K562 (cell line): ENCODE measurements at regions not wholly inside any gene's neighbourhood (a gene's known extent, or its start where the extent isn't known, plus 50 kb on each side); places are given as distances from the start of the nearest gene placed in this dataset.

Experiments
- ATAC-seq: fragments of 200-7000 bp; cut with Tn5 transposase; 3 replicates; pipeline ENCODE4 v1.9.1; 2020; ENCODE audit warnings: moderate library complexity
- BruUV-seq: library from RNA; stranded (reverse); fragments of 400-500 nt; replicated peaks from 2 replicates; lab custom pipeline; 2021; lab: Mats Ljungman, UMichigan
- CTCF ChIA-PET: fragments of 300-600 bp; formaldehyde crosslinking; extraction: SDS; loops from one replicate; lab custom pipeline; 2021; ENCODE audit warnings: low intra/inter-chr PET ratio; lab: Yijun Ruan, JAX
- POLR2A ChIA-PET: fragments of 300-600, 350-650 bp; sonication (Branson Sonifier 250); formaldehyde crosslinking; extraction: SDS; loops from one replicate; lab custom pipeline; 2021; ENCODE audit warnings: antibody characterized with exemption, inconsistent platforms; lab: Yijun Ruan, JAX
- DNase-seq, 4 experiments: peaks; one replicate each; pipeline versions ENCODE4 v3.0.0 to v3.0.0-alpha.2; 2011 to 2018; ENCODE audit warnings: low spot score in 3 of 4, mixed read lengths in 3 of 4; ENCODE audit errors: extremely low read depth in 1 of 4
- FAIRE-seq: peaks from 2 replicates; lab custom pipeline; 2011; peaks lifted over from hg19 to GRCh38; lab: Jason Lieb, UNC
- H2AFZ ChIP-seq: 2 replicates; pipeline ENCODE4 v1.6.0; 2011; ENCODE audit warnings: low read depth, low read length, control low read depth, inconsistent platforms
- H3K27ac ChIP-seq: fragments of 200-600 bp; 3 replicates; pipeline ENCODE4 v1.8.0; 2011; ENCODE audit warnings: low read depth, mild to moderate bottlenecking, control low read depth, inconsistent platforms, low read length, moderate library complexity, mixed read lengths; ENCODE audit errors: extremely low read depth
- H3K27me3 ChIP-seq, 2 experiments: fragments of 300-600 bp in 1 of 2; 2 replicates in 1 of 2; 3 replicates in 1 of 2; pipeline versions ENCODE4 v1.6.0 to v1.8.0; 2011; ENCODE audit warnings: inconsistent platforms in 2 of 2, low read length in 2 of 2, mild to moderate bottlenecking in 1 of 2, mixed read lengths in 1 of 2, moderate library complexity in 1 of 2; ENCODE audit not compliant: control insufficient read depth in 2 of 2, insufficient read depth in 2 of 2
- H3K36me3 ChIP-seq: fragments of 300-600 bp; 3 replicates; pipeline ENCODE4 v1.8.0; 2011; ENCODE audit warnings: mild to moderate bottlenecking, low read length, inconsistent platforms; ENCODE audit not compliant: control insufficient read depth, insufficient read depth
- H3K4me1 ChIP-seq, 2 experiments: fragments of 200-600 bp in 1 of 2; replicated peaks in 1 of 2; 2 replicates in 1 of 2; 3 replicates in 1 of 2; pipeline versions ENCODE4 v1.5.1 to v1.8.0; 2011; ENCODE audit warnings: inconsistent platforms in 2 of 2, low read length in 2 of 2, mild to moderate bottlenecking in 1 of 2, mixed read lengths in 1 of 2, moderate library complexity in 1 of 2; ENCODE audit not compliant: control insufficient read depth in 2 of 2, insufficient read depth in 2 of 2
- H3K4me2 ChIP-seq: 2 replicates; pipeline ENCODE4 v1.6.1; 2011; ENCODE audit warnings: low read length, control low read depth, inconsistent platforms, mixed read lengths; ENCODE audit not compliant: insufficient read depth
- H3K4me3 ChIP-seq: fragments of 200-600 bp; sonication (generic), shearing (Covaris generic); 2 replicates; pipeline ENCODE4 v1.5.1; 2016; ENCODE audit warnings: control low read depth, inconsistent platforms
- H3K79me2 ChIP-seq: fragments of 200-600 bp; 3 replicates; pipeline ENCODE4 v1.8.0; 2011; ENCODE audit warnings: low read length, inconsistent platforms; ENCODE audit not compliant: control insufficient read depth, insufficient read depth
- H3K9ac ChIP-seq, 2 experiments: 2 replicates each; pipeline versions ENCODE4 v1.6.0 to v1.6.1; 2011; ENCODE audit warnings: low read depth in 2 of 2, low read length in 2 of 2, control low read depth in 1 of 2, inconsistent platforms in 1 of 2, mild to moderate bottlenecking in 1 of 2, mixed read lengths in 1 of 2; ENCODE audit not compliant: insufficient read depth in 1 of 2
- H3K9me1 ChIP-seq: one replicate; pipeline ENCODE4 v1.6.0; 2011; ENCODE audit warnings: inconsistent platforms, mild to moderate bottlenecking, low read length, moderate library complexity; ENCODE audit not compliant: control insufficient read depth, insufficient read depth
- H3K9me3 ChIP-seq: replicated peaks from 2 replicates; pipeline ENCODE4 v1.5.1; 2011; ENCODE audit warnings: low read depth, low read length, inconsistent platforms; ENCODE audit not compliant: control insufficient read depth, insufficient read depth
- H4K20me1 ChIP-seq: replicated peaks from 2 replicates; pipeline ENCODE4 v1.6.1; 2011; ENCODE audit warnings: low read length, inconsistent platforms, mixed read lengths; ENCODE audit not compliant: control insufficient read depth, insufficient read depth
- ADNP ChIP-seq: fragments of 200-800 bp; sonication (Bioruptor generic); IDR thresholded peaks from 2 replicates; pipeline ENCODE4 v1.6.1; 2016; ENCODE audit warnings: missing genetic modification characterization, missing compliant biosample characterization
- CEBPZ ChIP-seq: fragments of 150-350 bp; IDR thresholded peaks from 2 replicates; pipeline ENCODE4 v1.6.1; 2014; ENCODE audit warnings: low read depth, mild to moderate bottlenecking, low read length, borderline replicate concordance
- ETS2 ChIP-seq: IDR thresholded peaks from 2 replicates; pipeline ENCODE4 v1.6.1; 2016; ENCODE audit warnings: borderline replicate concordance, missing genetic modification characterization, mild to moderate bottlenecking, moderate library complexity, missing compliant biosample characterization; ENCODE audit not compliant: poor library complexity, severe bottlenecking
- GTF2A2 ChIP-seq: IDR thresholded peaks from 2 replicates; pipeline ENCODE4 v1.6.1; 2016; ENCODE audit warnings: mild to moderate bottlenecking, missing genetic modification characterization, missing compliant biosample characterization
- MIER1 ChIP-seq: fragments of 450-650 bp; IDR thresholded peaks from 2 replicates; pipeline ENCODE4 v1.6.1; 2016; ENCODE audit warnings: antibody characterized with exemption, mild to moderate bottlenecking, low read depth
- MITF ChIP-seq: IDR thresholded peaks from 2 replicates; pipeline ENCODE4 v1.6.1; 2014; ENCODE audit warnings: antibody characterized with exemption
- SAP30 ChIP-seq: fragments of 200-600 bp; sonication (generic); IDR thresholded peaks from 2 replicates; pipeline ENCODE4 v1.6.1; 2012; ENCODE audit warnings: borderline replicate concordance, low read depth, mild to moderate bottlenecking, moderate library complexity, low read length, control low read depth, inconsistent platforms; ENCODE audit not compliant: insufficient read depth, poor library complexity, severe bottlenecking
- TCF7L2 ChIP-seq: fragments of 150-350 bp; IDR thresholded peaks from 2 replicates; pipeline ENCODE4 v1.6.1; 2016; ENCODE audit warnings: low read depth, mild to moderate bottlenecking, low read length, moderate library complexity
- ZBED1 ChIP-seq: IDR thresholded peaks from 2 replicates; pipeline ENCODE4 v1.6.1; 2014
- ZKSCAN3 ChIP-seq: fragments of 250-450 bp; sonication (Bioruptor Pico); IDR thresholded peaks from 2 replicates; pipeline ENCODE4 v1.4.0; 2020
- ZNF197 ChIP-seq: fragments of 200-800 bp; sonication (Bioruptor generic); IDR thresholded peaks from 2 replicates; pipeline ENCODE4 v1.6.1; 2016; ENCODE audit warnings: low read depth, missing genetic modification characterization, missing compliant biosample characterization
- ZNF224 ChIP-seq: sonication (generic); formaldehyde crosslinking; IDR thresholded peaks from 2 replicates; pipeline ENCODE4 v1.8.0; 2022; ENCODE audit warnings: mild to moderate bottlenecking, missing genetic modification reagents
- ZNF277 ChIP-seq: fragments of 250-450 bp; sonication (Bioruptor Pico); IDR thresholded peaks from 2 replicates; pipeline ENCODE4 v1.8.0; 2022; ENCODE audit warnings: inconsistent platforms, mild to moderate bottlenecking, moderate library complexity, borderline replicate concordance
- ZNF354B ChIP-seq: fragments of 250-450 bp; sonication (Bioruptor Pico); IDR thresholded peaks from 2 replicates; pipeline ENCODE4 v1.4.0; 2020
- ZNF398 ChIP-seq: fragments of 250-450 bp; sonication (Bioruptor Pico); IDR thresholded peaks from 2 replicates; pipeline ENCODE4 v1.8.0; 2021; ENCODE audit warnings: moderate library complexity, mild to moderate bottlenecking, inconsistent platforms
- WGBS: fragments of 100-300 bp; shearing (Covaris generic); methylation state at CpG from one replicate; pipeline ENCODE4 v1.1.6; 2016; ENCODE audit warnings: low coverage, mixed read lengths; ENCODE audit not compliant: insufficient coverage; ENCODE audit errors: missing lambda C conversion rate; 5-methylcytosine and 5-hydroxymethylcytosine counted together
- in situ Hi-C: fragments of 300-500 bp; cut with MboI; formaldehyde crosslinking; loops from 4 replicates; pipeline ENCODE4 v1.15.0; 2018; ENCODE audit warnings: inconsistent platforms, mixed read lengths
- intact Hi-C: fragments of 100-400 bp; cut with micrococcal nuclease; formaldehyde crosslinking; loops from 2 replicates; pipeline ENCODE4 v1.14.2; 2022

GRCh38 chr6:23826572-23826971, 299.4 kb upstream of the NRSN1 start:
- ChIA-PET CTCF (no interaction called here), POLR2A (no interaction called here)
- ATAC-seq (no peak), DNase-seq (no peak), FAIRE-seq (no peak)
- Histone ChIP-seq H3K9ac (no peak overlapping the region), H3K27me3 (no peaks in the 10 kb centered on the region), H2AFZ (no peak overlapping the region), H3K79me2 (no peaks in the 10 kb centered on the region), H3K36me3 (no peaks in the 10 kb centered on the region), H4K20me1 (no peaks in the 10 kb centered on the region), H3K4me1 (no peaks in the 10 kb centered on the region), H3K27ac (no peak overlapping the region), H3K9me3 (no peaks in the 10 kb centered on the region), H3K9me1 (no peaks in the 10 kb centered on the region), H3K4me3 (no peak overlapping the region), H3K4me2 (no peak overlapping the region)
- TF ChIP-seq TCF7L2 = no peak
- TF ChIP-seq ZNF277 (CRISPR knock-in tag) = no peak
- no peak for TF ChIP-seq ZNF224 (CRISPR knock-in tag)
- no peak for TF ChIP-seq MITF
- no peak for TF ChIP-seq ZNF354B (CRISPR knock-in tag)
- no peak for TF ChIP-seq ZNF398 (CRISPR knock-in tag)
- TF ChIP-seq MIER1 = no peak
- no peak for TF ChIP-seq ZKSCAN3 (CRISPR knock-in tag)
- no peak for TF ChIP-seq GTF2A2 (tag)
- no peak for TF ChIP-seq ETS2 (tag)
- no peak for TF ChIP-seq CEBPZ
- no peak for TF ChIP-seq ADNP (tag)
- TF ChIP-seq ZBED1 = no peak
- TF ChIP-seq ZNF197 (CRISPR knock-in tag) = no peak
- TF ChIP-seq SAP30 = no peak
- in situ Hi-C loops (no loop called here), intact Hi-C loops (no loop called here)
- WGBS = 4% methylated on average over 1 of the region's 1 CpG
- no TSS peak for BruUV-seq
